Aorta (tissue), 5 donors: ENCODE measurements at regions not wholly inside any gene's neighbourhood (a gene's known extent, or its start where the extent isn't known, plus 50 kb on each side); places are given as distances from the start of the nearest gene placed in this dataset.

Experiments
- ATAC-seq: fragments of 200-7000 bp; cut with Tn5 transposase; one replicate; pipeline ENCODE4 v1.9.1; 2022; ENCODE audit warnings: moderate library complexity; ENCODE audit not compliant: low FRiP score
- DNase-seq, 2 donors: peaks; one replicate each; pipeline ENCODE4 v3.0.0-alpha.2; 2020
- H3K27ac ChIP-seq, 2 donors: one replicate each; pipeline ENCODE4 v1.5.1; 2013; ENCODE audit warnings: low read length in 2 of 2, mild to moderate bottlenecking in 2 of 2, moderate library complexity in 2 of 2, control low read depth in 1 of 2, inconsistent platforms in 1 of 2, low read depth in 1 of 2
- H3K27me3 ChIP-seq, 2 donors: one replicate each; pipeline ENCODE4 v1.6.1; 2013; ENCODE audit warnings: control low read depth in 1 of 2, low read length in 1 of 2, mild to moderate bottlenecking in 1 of 2, moderate library complexity in 1 of 2; ENCODE audit not compliant: insufficient read depth in 2 of 2, control insufficient read depth in 1 of 2
- H3K36me3 ChIP-seq, 2 donors: one replicate each; pipeline ENCODE4 v1.6.1; 2013; ENCODE audit warnings: control low read depth in 1 of 2, low read length in 1 of 2, mild to moderate bottlenecking in 1 of 2; ENCODE audit not compliant: insufficient read depth in 2 of 2, control insufficient read depth in 1 of 2
- H3K4me1 ChIP-seq, 2 donors: one replicate each; pipeline ENCODE4 v1.6.1; 2013; ENCODE audit warnings: low read length in 2 of 2, control low read depth in 1 of 2, mild to moderate bottlenecking in 1 of 2, moderate library complexity in 1 of 2; ENCODE audit not compliant: insufficient read depth in 2 of 2, control insufficient read depth in 1 of 2
- H3K4me3 ChIP-seq, 2 donors: one replicate each; pipeline ENCODE4 v1.5.1; 2013; ENCODE audit warnings: low read length in 2 of 2, control low read depth in 1 of 2, mild to moderate bottlenecking in 1 of 2
- H3K9me3 ChIP-seq: one replicate; pipeline ENCODE4 v1.6.1; 2013; ENCODE audit warnings: mild to moderate bottlenecking, low read length; ENCODE audit not compliant: control insufficient read depth
- WGBS, 2 donors: extraction: QIAGEN DNeasy Blood & Tissue Kit; methylation state at CpG; one replicate each; pipeline ENCODE4 v1.1.7; 2013; 5-methylcytosine and 5-hydroxymethylcytosine counted together
- intact Hi-C, 2 donors: fragments of 100-400 bp; cut with DNase I; formaldehyde crosslinking; loops; one replicate each; pipeline versions ENCODE4 v1.14.2 to v1.15.0; 2022
- donor health status: healthy with polysubstance abuse.
- donor health status: Bipolar disorder and iron deficiency.
- donor health status: DM: no; HTN: no; CAD: no.
- donor health status: DM: no; HTN: no; CAD: no.
- donor health status: DM: yes; HTN: yes; CAD: no.

DNA sequence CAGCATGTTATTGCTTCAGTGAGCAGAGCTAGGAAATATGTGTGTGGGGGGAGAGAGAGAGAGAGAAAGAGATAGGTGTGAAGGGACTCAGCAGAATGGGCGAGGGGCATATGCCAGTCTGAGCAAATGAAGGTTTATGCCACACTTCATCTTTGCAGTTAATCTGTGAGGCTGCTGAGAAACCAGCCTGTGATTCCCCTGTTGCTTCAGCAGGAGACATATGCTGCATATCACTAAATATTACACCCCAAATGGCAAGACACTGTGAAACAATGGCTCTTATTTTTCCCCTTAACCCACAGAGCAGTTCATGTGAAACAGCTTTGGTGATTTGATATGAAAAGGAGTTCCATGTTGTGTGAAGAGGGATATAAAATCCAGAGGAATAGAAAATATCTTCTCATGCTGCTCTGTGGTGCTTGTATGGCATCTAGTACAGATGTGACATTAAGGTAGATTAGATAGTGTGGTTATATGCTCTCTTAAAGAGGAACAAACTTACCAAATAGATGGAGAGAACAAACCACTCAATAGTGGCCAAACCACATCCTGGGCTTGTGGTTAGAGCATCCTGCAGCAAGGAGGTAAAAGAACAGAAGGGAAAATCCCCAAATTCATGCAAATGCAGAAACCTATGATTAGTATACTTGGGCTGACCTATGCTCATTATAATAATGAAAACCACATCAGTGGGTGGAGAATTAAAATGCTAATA is 864.2 kb downstream of the FAM181B start:
- no peaks in the 10 kb centered on the region for H3K36me3 ChIP-seq
- 84 to 85% methylated on average over 1 of the region's 1 CpG for WGBS, 2 donors
- H3K27ac ChIP-seq, result no peak overlapping the region
- no peaks in the 10 kb centered on the region for H3K4me1 ChIP-seq
- H3K27me3 ChIP-seq, result no peaks in the 10 kb centered on the region
- H3K4me3 ChIP-seq, result no peak overlapping the region
- ATAC-seq (no peak), DNase-seq (no peak)
- H3K9me3 ChIP-seq, result no peaks in the 10 kb centered on the region
- intact Hi-C loops, result no loop called here

GRCh38 chr11:81866896-81867295 is 866.8 kb downstream of the FAM181B start:
- 5 to 12% methylated on average over 2 of the region's 2 CpGs for WGBS, 2 donors
- no peak for DNase-seq

GRCh38 chr11:81857386-81857785 is 876.3 kb downstream of the FAM181B start:
- Histone ChIP-seq H3K27me3 (peaks cover 0 to 2% of the 10 kb centered on the region in 2 donors), H3K27ac (no peak overlapping the region), H3K4me1 (no peaks in the 10 kb centered on the region), H3K36me3 (no peaks in the 10 kb centered on the region), H3K9me3 (no peaks in the 10 kb centered on the region), H3K4me3 (no peak overlapping the region)
- no peak for DNase-seq
- no peak for ATAC-seq
- 13 to 17% methylated on average over 4 of the region's 4 CpGs for WGBS, 2 donors
- intact Hi-C loops, result no loop called here

More at GRCh38 chr11:81866896-81867295, 866.8 kb downstream of the FAM181B start:
- no peak for ATAC-seq
- no peaks in the 10 kb centered on the region for H3K27me3 ChIP-seq
- H3K4me1 ChIP-seq, result no peaks in the 10 kb centered on the region
- no peaks in the 10 kb centered on the region for H3K36me3 ChIP-seq
- no peaks in the 10 kb centered on the region for H3K9me3 ChIP-seq
- H3K27ac ChIP-seq, result no peak overlapping the region
- intact Hi-C loops, result no loop called here
- no peak overlapping the region for H3K4me3 ChIP-seq

DNA sequence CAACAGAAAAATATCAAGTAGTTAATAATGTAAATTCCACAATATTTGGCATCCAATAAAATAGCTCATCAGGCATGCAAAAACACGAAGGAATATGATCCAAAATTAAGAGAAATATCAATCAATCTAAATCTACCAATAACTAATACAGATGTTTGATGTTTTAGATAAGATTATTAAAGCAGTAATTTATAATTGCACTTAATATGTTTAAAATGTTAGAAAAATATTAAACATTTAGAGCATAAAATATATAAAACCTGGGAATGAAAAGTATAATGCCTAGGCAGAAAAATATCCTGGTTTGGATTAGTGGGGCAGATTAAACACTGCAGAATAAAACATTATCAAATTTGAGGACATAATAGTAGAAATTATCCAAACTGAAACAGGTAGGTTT is 879.9 kb downstream of the FAM181B start:
- Histone ChIP-seq H3K9me3 (no peaks in the 10 kb centered on the region), H3K4me1 (no peaks in the 10 kb centered on the region), H3K27me3 (peaks cover 0 to 2% of the 10 kb centered on the region in 2 donors), H3K36me3 (no peaks in the 10 kb centered on the region), H3K4me3 (no peak overlapping the region), H3K27ac (no peak overlapping the region)
- DNase-seq (no peak), ATAC-seq (no peak)
- 54 to 57% methylated on average over 1 of the region's 1 CpG for WGBS, 2 donors
- intact Hi-C loops, result no loop called here

- H3K4me1 ChIP-seq, result no peaks in the 10 kb centered on the region
- no peak overlapping the region for H3K4me3 ChIP-seq
- no peak overlapping the region for H3K27ac ChIP-seq
- H3K27me3 ChIP-seq, result peaks cover 0 to 2% of the 10 kb centered on the region in 2 donors
- DNase-seq (no peak), ATAC-seq (no peak)
- no peaks in the 10 kb centered on the region for H3K9me3 ChIP-seq
- intact Hi-C loops, result no loop called here
- H3K36me3 ChIP-seq, result no peaks in the 10 kb centered on the region
- WGBS, 2 donors, result 4 to 11% methylated on average over 1 of the region's 1 CpG
Measured at GRCh38 chr11:81852896-81853295, 880.8 kb downstream of the FAM181B start.

GRCh38 chr11:81840380-81840779 is 893.3 kb downstream of the FAM181B start:
- DNase-seq, result no peak

DNA sequence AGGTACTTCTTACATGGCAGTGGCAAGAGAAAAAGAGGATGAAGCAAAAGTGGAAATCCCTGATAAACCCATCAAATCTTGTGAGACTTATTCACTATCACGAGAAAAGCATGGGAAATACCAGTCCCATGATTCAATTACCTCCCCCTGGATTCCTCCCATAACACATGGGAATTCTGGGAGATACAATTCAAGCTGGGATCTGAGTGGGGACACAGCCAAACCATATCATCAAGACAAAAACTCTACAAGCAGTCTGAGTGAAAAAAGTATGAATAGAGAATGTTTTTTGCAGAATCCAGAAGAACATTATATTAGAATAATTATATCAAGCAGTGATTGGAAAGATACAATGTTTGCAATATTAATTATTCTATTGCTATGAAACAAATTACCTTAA is 893.7 kb downstream of the FAM181B start:
- DNase-seq, result no peak
- intact Hi-C loops, result loop anchor here in 1 of 2 donors (10.0 kb wide), 1 partner anchor 55 kb away; no protein-coding TSS in a partner anchor
- H3K36me3 ChIP-seq, result no peaks in the 10 kb centered on the region
- H3K27ac ChIP-seq, result no peak overlapping the region
- 13 to 17% methylated on average over 1 of the region's 1 CpG for WGBS, 2 donors
- H3K27me3 ChIP-seq, result no peaks in the 10 kb centered on the region
- H3K4me3 ChIP-seq, result no peak overlapping the region
- H3K4me1 ChIP-seq, result peaks cover 4 to 7% of the 10 kb centered on the region in 2 donors
- H3K9me3 ChIP-seq, result no peaks in the 10 kb centered on the region
- no peak for ATAC-seq

More at GRCh38 chr11:81840380-81840779, 893.3 kb downstream of the FAM181B start:
- Histone ChIP-seq H3K4me1 (peaks cover 4 to 7% of the 10 kb centered on the region in 2 donors), H3K4me3 (no peak overlapping the region), H3K27ac (no peak overlapping the region), H3K27me3 (no peaks in the 10 kb centered on the region), H3K36me3 (no peaks in the 10 kb centered on the region), H3K9me3 (no peaks in the 10 kb centered on the region)
- intact Hi-C loops, result loop anchor here in 1 of 2 donors (10.0 kb wide), 1 partner anchor 54 kb away; no protein-coding TSS in a partner anchor
- no peak for ATAC-seq
- WGBS, 2 donors, result 3 to 10% methylated on average over 5 of the region's 5 CpGs

GRCh38 chr11:81839016-81839415 is 894.6 kb downstream of the FAM181B start:
- no peaks in the 10 kb centered on the region for H3K36me3 ChIP-seq
- H3K27ac ChIP-seq, result no peak overlapping the region
- H3K27me3 ChIP-seq, result no peaks in the 10 kb centered on the region
- DNase-seq (no peak), ATAC-seq (no peak)
- intact Hi-C loops, result no loop called here
- no peak overlapping the region for H3K4me3 ChIP-seq
- no peaks in the 10 kb centered on the region for H3K9me3 ChIP-seq
- H3K4me1 ChIP-seq, result peaks cover 4 to 7% of the 10 kb centered on the region in 2 donors
- WGBS, 2 donors, result 92 to 96% methylated on average over 3 of the region's 3 CpGs

DNA sequence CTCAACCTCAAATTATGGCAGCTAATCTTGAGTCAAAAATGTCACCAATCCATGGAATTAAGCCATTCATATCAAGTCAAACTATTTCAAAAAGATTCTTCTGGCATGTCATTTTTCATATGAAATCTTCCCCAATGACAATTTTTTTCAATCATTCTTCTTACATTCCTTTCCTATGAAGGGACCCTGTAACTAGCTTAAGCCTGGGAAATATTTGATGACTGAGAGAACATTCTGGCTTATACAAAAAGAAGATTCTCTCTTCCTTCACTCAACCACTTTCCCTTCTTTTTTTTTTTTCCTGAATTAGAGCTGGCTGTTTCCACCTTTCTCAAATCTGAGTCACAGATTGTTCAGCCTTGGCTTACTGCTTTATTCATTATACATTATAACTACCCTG is 903.7 kb downstream of the FAM181B start:
- intact Hi-C loops, result no loop called here
- no peaks in the 10 kb centered on the region for H3K36me3 ChIP-seq
- no peak for ATAC-seq

More for the DNA sequence above, 903.7 kb downstream of the FAM181B start:
- no peaks in the 10 kb centered on the region for H3K9me3 ChIP-seq
- DNase-seq, result no peak
- H3K27me3 ChIP-seq, result no peaks in the 10 kb centered on the region
- no peak overlapping the region for H3K4me3 ChIP-seq
- no peaks in the 10 kb centered on the region for H3K4me1 ChIP-seq
- H3K27ac ChIP-seq, result no peak overlapping the region
